AG10803 (cell line): ENCODE measurements at regions not wholly inside any gene's neighbourhood (a gene's known extent, or its start where the extent isn't known, plus 50 kb on each side); places are given as distances from the start of the nearest gene placed in this dataset.
"Not testable (repeated sequence)": the region's sequence is repeated elsewhere in the genome, so short reads cannot be mapped to it uniquely, and the experiment has no call there.

Experiments used
- DNase-seq: peaks from one replicate; pipeline ENCODE4 v3.0.0; 2010; ENCODE audit warnings: low read depth
- H3K4me3 ChIP-seq: 2 replicates; pipeline ENCODE4 v1.5.1; 2011; ENCODE audit warnings: mild to moderate bottlenecking, low read length, control low read depth
- TF ChIP-seq, protein P1 (sequence below): conservative IDR thresholded peaks from 2 replicates; pipeline ENCODE4 v1.5.1; 2011; ENCODE audit warnings: mild to moderate bottlenecking, low read length, control low read depth, inconsistent platforms

DNA sequence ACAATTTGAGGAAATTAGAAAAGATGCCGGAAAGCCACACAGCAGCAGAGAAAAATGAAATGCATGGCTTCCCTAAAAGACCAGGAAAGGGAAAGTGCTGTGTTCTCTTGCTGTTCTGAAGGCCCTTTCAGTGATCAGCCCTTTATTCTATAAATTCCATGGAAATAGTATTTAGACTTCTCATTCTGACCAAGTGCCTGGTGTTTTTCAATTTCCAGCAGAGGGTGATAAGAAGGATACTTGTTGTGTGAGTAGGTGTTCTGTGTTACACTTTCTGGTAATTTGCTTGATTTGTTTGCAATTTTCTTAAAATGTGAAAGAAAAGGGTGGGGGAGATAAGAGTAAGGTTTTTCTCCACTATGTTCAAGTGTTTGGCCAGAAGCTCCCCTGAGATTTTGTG is 504.5 kb downstream of the IRS1 start:
- TF ChIP-seq, protein P1, sequence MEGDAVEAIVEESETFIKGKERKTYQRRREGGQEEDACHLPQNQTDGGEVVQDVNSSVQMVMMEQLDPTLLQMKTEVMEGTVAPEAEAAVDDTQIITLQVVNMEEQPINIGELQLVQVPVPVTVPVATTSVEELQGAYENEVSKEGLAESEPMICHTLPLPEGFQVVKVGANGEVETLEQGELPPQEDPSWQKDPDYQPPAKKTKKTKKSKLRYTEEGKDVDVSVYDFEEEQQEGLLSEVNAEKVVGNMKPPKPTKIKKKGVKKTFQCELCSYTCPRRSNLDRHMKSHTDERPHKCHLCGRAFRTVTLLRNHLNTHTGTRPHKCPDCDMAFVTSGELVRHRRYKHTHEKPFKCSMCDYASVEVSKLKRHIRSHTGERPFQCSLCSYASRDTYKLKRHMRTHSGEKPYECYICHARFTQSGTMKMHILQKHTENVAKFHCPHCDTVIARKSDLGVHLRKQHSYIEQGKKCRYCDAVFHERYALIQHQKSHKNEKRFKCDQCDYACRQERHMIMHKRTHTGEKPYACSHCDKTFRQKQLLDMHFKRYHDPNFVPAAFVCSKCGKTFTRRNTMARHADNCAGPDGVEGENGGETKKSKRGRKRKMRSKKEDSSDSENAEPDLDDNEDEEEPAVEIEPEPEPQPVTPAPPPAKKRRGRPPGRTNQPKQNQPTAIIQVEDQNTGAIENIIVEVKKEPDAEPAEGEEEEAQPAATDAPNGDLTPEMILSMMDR = no peak
- H3K4me3 ChIP-seq = no peak overlapping the region
- no peak for DNase-seq

DNA sequence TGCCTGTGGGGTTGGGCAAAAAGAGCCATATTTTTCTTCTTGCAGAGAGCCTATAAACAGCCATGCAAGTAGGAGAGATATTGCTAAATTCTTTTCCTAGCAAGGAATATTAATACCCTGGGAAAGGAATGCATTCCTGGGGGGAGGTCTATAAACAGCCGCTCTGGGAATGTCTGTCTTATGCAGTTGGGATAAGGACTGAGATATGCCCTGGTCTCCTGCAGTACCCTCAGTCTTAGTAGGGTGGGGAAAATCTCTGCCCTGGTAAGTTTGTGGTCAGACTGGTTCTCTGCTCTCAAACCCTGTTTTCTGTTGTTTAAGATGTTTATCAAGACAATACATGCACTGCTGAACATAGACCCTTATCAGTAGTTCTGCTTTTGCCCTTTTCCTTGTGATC is 508.3 kb downstream of the IRS1 start:
- DNase-seq, H3K4me3 ChIP-seq: not testable (repeated sequence)

DNA sequence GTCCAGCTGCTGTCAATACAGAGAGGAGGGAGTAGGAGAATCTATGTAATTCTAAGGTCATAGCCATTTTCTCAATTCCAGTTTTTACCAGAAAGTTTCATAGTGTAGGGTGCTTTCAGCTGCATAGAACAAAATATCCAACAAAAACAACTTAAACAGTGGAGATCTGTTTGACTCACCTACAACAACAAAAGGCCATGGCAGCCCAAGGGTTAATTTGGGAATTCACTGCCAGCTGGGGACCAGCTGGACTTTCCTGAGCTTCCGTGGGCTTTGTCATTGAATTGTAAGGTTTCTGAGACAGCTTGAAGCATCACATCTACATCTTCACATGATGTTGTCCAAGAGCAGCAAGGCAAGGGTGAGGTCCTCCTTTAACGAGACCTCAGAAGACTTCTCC is 512.7 kb downstream of the IRS1 start:
- no peak for DNase-seq
- TF ChIP-seq, protein P1 = no peak
- H3K4me3 ChIP-seq = no peak overlapping the region

DNA sequence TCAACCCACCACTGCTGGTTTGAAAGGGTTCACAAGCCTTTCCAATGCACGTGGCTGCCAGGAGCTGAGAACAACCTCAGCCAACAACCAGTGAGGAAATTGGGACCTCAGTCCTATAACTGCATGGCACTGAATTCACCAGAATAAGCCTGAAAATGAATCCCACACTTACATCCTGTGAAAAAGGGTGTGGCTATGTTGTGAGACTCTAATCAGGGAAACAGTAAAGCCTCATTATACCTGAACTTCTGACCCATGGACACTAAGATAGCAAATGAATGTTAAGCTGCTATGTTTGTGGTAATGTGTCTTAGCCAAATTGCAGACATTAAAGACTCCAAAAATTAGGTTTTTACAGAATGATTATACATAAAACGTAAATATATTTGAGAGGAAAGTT is 515.8 kb downstream of the IRS1 start:
- TF ChIP-seq, protein P1 = no peak
- no peak overlapping the region for H3K4me3 ChIP-seq
- no peak for DNase-seq

DNA sequence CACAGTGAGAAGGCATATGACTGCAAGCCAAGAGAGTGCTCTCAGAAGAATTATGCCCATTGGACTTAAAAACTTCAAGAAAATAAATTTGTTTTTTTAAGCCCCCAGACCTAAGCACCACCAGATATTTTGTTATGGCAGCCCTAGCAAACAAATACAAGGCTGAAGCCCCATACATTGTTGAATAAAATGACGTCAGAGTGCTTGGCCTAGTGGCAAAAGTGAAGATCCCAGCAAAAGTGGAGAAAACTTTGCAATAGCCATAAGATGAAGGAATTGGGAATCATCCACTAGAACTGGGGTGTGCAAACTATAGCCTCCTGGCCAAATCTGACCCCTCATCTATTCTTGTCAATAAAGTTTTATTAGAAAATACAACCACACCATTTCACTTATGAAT is 517.5 kb downstream of the IRS1 start:
- DNase-seq = no peak
- H3K4me3 ChIP-seq = no peak overlapping the region
- TF ChIP-seq, protein P1 = no peak

DNA sequence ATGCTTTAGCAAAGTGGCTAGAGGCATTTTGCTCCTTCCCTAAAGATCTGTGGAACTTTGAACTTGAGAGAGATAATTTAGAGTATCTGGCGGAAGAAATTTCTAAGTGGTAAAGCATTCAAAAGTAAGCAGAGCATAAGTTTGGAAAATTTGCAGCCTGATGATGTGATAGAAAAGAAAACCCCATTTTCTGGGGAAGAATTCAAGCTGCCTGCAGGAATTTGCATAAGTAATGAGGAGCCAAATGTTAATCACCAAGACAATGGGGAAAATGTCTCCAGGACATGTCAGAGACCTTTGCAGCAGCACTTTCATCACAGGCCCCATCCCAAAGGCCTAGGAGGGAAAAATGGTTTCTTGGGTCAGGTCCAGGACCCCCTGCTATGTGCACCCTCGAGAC is 519.5 kb downstream of the IRS1 start:
- DNase-seq, H3K4me3 ChIP-seq: not testable (repeated sequence)

DNA sequence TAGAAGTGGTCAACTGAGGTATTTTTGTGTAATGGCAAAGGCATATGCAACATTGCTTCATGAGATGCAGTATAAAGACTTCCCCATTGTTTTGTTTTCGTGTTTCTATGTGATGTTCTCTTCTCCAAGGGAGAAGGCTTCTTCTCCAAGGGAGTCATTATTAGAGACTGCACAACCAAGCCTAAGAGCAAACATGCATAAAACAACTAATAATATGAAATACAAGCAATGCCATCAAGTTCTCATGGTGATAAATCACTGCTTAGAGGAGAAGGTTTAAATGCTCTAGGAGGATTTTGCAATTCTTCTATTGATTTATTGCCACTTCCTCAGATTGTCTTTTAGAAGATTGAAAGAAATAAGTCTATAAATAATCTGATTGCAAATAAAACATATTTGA is 524.4 kb downstream of the IRS1 start:
- H3K4me3 ChIP-seq = no peak overlapping the region
- TF ChIP-seq, protein P1 = no peak

DNA sequence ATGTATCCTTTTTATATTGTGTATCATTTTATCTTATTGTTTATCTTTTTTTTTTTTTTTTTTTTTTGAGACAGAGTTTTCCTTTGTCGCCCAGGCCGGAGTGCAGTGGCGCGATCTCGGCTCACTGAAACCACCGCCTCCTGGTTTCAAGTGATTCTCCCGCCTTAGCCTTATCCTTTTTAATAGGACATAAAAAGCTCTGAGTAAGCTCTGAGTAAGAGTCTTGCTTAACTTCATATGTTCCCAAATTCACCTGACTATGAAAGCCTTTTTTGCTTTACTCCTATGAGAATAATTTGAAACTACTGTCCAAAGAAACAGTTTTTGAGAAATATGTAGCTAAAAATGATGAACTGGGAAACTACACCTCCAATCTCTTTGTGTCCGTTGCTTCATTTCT is 525.5 kb downstream of the IRS1 start:
- TF ChIP-seq, protein P1 = no peak

More for the DNA sequence above, 524.4 kb downstream of the IRS1 start:
- DNase-seq = no peak

More for the DNA sequence above, 525.5 kb downstream of the IRS1 start:
- no peak overlapping the region for H3K4me3 ChIP-seq
- DNase-seq = no peak
